GM12892 (cell line): ENCODE measurements at regions not wholly inside any gene's neighbourhood (a gene's known extent, or its start where the extent isn't known, plus 50 kb on each side); places are given as distances from the start of the nearest gene placed in this dataset.

Experiments
- POLR2A ChIP-seq: IDR thresholded peaks from 2 replicates; pipeline ENCODE4 v1.6.1; 2011; ENCODE audit warnings: low read depth, low read length, control low read depth
- POLR2AphosphoS5 ChIP-seq: IDR thresholded peaks from 2 replicates; pipeline ENCODE4 v1.6.1; 2011; ENCODE audit warnings: low read depth, low read length, control low read depth

DNA sequence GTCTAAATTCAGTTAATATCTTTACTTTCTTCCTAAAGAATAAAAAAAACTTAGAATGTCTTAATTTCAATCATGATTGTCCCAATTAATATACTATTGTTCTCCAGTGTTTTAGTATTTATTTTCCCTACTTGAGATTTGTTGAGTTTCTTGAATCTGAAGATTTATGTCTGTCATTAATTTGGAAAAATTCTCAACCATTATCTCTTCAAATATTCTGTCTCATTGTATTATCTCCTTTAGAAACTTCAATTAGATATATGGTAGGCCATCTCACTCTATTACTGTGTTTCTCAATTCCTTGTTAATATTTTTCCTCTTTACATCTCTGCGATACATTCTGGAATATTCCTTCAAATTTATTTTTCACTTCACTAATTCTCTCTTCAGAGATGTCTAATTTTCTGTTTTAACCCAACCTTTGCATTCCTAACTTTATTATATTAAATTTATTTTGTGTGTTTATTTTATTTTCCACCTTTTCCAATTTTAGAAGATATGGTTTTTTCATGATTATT is 268.6 kb downstream of the QKI start:
- no peak for TF ChIP-seq POLR2A
- no peak for TF ChIP-seq POLR2AphosphoS5
